G401.6 (cell line): ENCODE measurements at regions not wholly inside any gene's neighbourhood (a gene's known extent, or its start where the extent isn't known, plus 50 kb on each side); places are given as distances from the start of the nearest gene placed in this dataset.
A peak's percentile ranks its signal among the peaks of the same experiment; 100 is the strongest.
"Not testable (repeated sequence)": the region's sequence is repeated elsewhere in the genome, so short reads cannot be mapped to it uniquely, and the experiment has no call there.

Experiments
- FAIRE-seq: peaks from 2 replicates; lab custom pipeline; 2012; peaks lifted over from hg19 to GRCh38; lab: Jason Lieb, UNC

DNA sequence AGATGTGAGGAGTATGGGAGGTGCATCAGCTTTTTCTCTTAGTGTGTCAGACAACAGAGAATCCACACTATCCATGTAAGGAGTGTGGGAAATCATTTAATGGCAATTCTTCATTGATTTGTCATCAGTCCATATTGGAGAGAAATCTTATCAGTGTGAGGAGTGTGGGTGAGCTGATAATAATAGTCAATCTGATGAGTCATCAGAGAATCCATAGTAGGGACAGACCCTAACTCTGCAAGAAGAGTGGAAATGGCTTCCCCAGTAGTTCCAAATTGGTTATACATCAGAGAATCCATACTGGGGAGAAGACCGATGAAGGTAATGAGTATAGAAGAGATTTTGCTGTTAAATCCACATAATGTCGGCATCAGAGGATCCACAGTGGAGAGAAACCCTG is 150.5 kb upstream of the THUMPD2 start:
- no peak for FAIRE-seq

DNA sequence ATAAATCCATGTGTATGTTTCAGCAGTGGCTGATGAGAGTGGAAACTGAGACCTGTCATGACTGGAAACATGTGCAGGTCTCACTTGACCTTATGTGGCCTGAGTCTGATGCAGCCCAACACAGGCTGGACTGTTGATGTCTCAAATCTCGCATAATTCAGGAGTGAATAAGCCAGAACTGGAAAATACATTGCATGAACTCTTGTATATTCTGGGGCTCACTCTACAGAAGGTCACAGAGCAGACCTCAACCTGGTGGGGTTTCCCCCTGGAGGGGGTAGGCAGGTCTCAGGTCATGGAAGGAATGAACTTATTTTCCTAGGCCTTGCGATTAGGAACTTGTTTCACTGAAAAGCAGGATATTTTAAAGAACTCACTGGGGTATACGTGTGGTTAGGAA is 146.3 kb upstream of the THUMPD2 start:
- FAIRE-seq, result no peak

DNA sequence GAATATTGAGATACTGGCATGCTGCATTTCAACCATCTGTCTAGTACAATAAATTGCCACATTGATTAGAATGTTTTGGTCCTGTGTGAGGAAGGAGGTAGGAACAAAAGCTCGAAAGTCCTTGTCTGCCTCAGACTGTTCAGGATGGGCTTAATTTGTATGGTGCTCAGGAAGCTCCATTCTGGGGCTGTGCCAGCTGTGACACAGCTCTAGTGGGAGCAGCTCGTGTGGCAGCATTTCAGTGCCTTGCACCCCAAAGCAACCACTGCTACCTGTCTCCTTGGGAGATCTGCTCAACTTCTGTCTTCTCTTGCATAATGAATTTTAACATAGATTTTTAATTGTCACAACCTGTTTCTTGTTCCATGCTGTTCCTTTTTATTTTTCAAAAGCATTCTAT is 144.4 kb upstream of the THUMPD2 start:
- no peak for FAIRE-seq

DNA sequence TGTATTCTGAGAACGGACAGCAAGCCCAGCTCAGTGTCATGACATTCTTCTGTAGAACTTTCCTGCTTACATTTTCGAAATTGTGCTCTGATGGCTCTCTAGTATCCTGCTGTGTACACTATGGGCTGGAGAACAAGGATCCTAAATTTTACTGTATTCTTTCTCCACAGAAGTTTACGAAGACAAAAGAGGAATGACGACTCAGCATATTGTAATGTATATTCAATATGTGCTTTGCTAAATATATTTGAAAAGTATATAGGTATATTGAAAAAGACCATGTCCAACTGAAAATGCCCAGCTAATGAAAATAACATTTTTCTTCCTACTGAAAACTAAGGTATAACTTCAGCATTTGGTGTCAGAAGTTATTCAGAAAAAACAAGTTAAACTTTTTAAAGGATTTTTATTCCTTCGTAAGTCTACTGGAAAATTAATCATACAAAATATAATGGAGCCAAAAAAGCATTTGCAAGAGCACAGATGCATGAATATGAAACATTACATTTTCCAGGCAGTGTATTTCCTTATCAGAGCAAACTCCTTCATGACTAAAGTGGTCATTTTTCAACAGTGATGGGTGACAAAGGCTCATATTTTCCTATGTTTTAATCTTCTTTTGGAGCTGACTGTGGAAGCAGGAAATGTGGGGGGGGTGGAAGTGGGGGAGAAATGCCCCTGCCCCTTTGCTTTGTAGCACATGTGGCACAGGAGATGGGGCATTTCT is 143.8 kb upstream of the THUMPD2 start:
- no peak for FAIRE-seq

DNA sequence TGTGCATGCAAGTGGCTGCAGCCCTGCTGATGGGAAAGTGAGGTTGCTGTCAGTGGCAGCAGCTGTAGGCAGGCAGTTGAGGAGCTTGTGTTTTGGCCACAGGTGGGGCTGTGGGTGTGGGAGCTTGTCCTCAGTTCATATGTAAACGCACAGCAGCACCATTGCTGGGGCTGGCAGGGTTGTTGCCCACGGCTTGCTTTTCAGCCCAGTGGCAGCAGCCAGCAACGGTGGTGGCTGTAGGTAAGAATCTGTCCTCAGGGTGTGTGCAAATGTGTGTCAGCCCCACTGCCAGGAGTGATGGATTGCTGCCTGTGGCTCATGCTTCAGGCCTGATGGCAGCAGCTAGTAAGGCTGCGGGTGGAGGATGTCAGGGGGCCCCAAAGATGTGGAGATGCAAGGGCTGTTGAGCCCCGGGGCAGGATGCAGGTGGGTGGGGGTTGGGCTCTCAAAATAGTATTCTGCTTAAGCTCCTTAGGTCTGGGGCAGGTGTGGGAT is 141.3 kb upstream of the THUMPD2 start:
- FAIRE-seq, result no peak

DNA sequence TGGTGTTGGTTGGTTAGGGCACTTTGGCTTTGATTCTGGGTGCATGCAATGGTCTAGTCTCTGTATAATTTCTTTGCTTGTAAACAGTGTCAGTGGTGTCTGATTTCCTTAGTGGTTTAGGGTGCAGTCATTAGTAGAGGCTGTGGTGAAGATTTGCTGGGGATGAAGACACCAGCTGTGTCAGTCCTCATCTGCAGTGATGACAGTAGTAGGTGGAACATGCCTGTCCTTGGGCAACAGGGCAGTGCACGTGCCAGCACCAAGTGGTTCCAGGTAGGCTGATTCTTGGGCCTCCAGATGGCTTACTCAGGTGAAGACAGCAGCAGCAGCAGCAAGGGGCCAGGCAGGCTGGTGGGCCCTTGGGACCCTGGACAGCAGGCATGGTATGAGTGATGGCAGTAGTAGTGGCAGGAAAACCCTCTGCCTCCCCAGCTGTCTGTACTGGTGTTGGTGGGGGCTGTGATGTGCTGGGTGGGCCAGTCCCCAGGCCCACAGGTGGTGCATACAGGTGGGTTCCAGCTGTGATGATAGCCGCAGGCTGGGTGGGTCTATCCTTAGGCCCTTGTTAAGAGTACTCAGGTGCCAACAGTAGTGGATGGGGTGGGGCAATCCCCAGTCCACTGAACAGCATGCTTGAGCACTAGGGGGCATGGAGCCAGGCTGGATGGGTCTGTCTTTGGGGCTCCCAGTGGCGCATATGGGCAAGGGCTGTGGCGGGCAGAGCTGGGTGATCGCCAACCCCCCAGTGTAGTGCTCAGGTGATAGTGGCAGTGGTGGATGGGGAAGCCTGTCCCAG is 140.7 kb upstream of the THUMPD2 start:
- no peak for FAIRE-seq

DNA sequence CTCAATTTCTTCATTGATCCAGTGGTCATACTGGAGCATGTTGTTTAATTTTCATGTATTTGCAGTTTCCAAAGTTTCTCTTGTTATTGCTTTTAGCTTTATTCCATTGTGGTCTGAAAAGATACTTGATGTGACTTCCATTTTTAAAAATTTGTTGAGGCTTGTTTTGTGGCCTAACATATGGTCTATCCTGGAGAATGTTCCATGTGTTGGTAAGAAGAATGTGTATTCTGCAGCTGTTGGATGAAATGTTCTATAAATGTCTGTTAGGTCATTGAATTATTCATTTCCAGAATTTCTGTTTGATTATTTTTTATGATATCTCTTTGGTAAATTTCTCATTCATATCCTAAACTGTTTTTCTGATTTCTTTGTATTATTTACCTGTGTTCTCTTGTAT is 139.8 kb upstream of the THUMPD2 start:
- FAIRE-seq, result no peak

DNA sequence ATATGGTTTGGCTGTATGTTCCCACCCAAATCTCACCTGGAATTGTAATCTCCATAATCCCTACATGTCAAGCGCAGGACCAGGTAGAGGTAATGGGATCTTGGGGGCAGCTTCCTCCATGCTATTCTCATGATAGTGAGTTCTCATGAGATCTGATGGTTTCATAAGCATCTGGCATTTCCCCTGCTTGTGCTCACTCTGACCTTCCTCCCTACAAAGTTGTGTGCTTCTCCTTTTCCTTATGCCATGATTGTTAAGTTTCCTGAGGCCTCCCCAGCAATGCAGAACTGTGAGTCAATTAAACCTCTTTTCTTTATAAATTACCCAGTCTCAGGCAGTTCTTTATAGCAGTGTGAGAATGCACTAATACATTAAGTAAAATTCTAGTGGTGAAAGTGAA is 138.3 kb upstream of the THUMPD2 start:
- FAIRE-seq, result not testable (repeated sequence)

DNA sequence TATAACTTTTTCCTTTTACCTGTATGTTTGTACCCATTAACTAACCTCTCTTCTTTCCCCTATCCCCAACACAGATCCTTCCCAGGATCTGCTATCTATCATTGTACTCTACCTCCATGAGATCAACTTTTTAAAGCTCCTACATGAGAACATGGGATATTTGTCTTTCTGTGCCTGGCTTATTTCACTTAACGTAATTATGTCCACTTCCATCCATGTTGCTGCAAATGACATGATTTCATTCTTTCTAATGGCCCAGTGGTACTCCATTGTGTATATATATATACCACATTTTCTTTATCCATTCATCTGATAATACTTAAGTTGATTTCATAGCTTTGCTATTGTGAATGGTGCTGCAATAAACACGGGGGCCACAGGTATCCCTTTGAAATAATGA is 135.9 kb upstream of the THUMPD2 start:
- peak; percentile 34 for FAIRE-seq

DNA sequence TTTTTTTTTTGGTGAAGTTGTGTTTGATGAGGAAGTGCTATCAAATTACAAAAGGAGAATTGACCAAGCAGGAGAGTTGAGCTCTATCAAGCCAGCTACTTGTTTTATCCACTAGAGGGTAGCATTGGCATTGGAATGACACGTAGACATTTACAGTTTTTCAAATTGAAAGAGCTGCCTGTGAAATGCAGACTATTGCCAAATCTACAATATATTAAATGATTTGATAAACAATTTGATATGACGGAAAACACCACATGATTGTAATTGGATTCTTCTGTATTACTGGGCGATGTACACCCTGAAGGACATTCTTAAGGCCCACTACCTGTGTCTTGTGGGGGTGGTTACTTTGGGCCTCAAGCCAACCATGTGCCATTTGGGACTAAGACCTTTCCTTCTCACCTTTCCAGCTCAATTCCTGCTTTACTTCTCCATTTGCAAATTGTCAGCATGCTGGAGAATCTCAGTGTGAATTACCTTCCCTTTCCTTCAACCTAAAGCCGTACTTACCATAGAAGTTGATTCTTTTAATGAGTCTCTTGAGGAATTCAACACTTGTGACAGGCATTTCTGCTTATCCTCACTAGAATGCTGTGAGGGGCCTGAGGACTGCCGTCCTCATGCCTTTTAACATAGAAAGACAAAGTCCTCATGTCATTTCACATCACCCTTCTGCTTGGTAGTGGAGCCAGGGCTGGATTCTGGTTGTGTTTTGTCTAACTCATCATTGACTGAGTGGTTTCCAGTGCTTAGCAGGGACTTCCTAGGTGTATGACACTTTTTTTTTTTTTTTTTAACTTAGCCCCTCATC is 134.8 kb upstream of the THUMPD2 start:
- peak; percentile 98 for FAIRE-seq

DNA sequence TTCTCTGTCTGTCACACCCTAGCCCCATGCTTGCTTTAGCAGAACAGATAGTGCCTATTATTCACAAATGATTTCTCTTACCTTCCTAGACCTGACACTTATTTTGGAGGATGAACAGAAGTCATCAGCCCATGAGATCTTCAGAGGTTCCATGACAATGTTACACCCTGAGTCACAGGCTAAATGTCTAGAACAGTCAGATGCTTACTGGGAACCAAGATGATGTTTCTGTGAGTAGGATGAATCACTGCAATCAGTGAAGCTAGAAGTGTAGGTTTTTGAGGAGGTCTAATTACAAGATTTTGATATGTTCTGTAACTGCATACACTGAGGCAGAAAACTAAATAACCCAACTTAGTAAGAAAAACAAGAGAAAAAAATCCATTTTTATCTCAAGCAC is 123.0 kb upstream of the THUMPD2 start:
- FAIRE-seq, result no peak

DNA sequence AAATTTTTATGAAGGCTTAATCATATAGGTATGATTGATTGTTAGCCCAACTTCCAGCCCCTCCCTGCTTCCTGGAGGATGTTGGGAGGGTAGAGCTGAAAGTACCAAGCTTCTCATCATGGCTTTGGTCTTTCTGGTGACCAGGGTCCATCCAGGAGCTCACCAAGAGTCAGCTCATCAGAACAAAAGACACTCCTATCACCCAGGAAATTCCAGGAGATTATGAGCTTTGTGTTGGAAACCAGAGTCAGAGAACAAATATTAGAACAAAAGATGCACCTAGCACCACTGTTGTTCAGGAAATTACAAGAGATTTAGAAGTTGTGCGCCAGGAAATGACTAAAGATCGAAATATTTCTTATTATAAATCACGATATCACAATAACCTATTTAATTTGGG is 119.9 kb upstream of the THUMPD2 start:
- FAIRE-seq, result no peak

DNA sequence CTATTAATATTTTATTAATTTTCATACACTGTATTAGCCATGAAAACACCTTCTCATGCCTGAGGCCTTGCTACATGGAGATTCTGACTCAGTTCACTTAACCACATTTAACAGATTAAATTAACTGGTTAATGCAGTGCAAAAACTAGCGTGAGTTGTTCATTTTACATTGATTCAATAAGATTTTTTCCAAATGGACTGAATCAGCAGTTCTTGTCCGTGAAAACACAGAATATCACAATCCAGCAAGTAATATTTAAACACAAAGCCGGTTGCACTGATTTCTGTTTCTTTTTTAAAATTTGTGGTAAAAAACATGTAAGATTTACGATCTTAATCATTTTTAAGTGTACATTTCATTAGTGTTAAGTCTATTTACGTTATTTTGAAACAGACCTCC is 118.2 kb upstream of the THUMPD2 start:
- no peak for FAIRE-seq

DNA sequence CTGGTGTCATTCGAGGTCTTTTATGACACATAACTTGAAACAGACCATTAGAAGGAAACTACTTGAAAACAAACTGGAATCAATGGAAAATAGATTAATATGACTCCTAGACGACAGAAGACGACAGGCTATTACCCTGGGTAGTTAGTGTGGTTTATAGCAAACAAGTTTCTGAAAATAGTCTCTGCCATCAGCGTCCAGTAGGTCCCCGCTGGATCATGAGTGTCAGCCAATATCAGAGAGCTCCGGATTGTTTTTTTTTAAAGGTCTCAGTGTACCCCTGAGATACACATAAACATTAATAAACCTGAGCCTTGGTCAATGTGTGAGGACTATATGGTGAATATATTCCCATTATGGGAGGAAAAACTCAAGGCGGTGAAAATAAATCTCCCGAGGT is 115.0 kb upstream of the THUMPD2 start:
- FAIRE-seq, result no peak

DNA sequence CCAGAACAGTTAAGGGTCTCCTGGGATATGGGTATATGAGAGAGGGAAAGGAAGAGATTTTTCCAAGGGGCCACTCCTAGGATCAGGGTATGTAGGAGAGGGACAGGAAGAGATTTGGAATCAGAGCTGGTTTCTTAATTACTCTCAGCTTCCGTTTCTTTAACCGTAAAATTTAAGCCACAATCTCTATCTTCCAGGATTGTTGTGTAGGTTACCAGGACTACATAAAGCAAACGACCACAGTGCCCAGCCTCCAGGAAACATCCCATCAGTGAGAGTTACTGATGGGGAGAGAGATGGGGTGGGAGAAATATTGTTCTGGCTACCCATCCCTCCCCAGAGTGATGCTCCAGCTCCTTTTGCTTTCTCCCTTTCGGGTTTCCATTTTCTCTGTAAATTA is 114.6 kb upstream of the THUMPD2 start:
- FAIRE-seq, result no peak

DNA sequence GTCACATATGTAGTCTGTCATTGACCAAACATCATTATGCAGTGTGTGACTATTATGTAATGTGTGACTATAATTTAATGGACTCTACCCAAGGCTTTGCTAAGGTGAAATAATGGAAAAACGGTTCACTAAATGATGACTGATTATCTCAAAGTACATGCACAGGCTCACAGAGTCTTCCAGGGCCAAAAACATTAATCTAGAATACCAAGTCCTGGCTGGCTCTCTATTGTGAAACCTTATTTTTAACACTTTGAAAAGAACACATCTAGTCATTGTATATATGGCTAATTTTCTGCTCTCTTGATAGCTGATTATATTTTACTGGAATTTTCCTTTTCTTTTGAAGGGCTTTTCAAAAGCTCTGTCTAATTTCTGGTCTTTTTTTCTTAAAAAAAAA is 102.9 kb upstream of the THUMPD2 start:
- no peak for FAIRE-seq

DNA sequence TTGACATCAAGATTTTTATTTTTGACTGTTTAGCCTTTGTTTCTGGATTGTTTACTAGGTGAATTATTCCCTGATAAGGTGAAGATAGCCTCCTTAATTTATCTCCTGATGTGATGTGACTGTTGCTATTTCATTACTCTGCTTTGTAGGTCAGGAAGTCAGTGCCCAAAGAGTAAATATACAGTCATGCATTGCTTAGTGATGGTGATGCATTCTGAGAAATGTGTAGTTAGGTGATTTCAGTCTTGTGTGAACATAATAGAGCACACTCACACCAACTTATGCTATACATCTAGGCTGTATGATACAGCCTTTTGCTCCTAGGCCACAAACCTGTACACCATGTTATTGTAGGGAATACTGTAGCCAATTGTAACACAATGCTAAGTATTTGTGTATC is 102.4 kb upstream of the THUMPD2 start:
- no peak for FAIRE-seq

DNA sequence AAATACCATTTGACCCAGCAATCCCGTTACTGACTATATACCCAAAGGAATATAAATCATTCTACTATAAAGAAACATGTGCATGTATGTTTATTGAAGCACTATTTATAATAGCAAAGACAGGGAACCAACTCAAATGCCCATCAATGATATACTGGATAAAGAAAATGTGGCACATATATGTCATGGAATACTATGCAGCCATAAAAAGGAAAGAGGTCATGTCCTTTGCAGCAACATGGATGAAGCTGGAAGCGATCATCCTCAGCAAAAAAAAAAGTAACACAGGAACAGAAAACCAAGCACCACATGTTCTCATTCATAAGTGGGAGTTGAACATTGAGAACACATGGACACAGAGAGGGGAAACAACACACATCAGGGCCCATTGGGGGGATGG is 99.9 kb upstream of the THUMPD2 start:
- FAIRE-seq, result not testable (repeated sequence)

DNA sequence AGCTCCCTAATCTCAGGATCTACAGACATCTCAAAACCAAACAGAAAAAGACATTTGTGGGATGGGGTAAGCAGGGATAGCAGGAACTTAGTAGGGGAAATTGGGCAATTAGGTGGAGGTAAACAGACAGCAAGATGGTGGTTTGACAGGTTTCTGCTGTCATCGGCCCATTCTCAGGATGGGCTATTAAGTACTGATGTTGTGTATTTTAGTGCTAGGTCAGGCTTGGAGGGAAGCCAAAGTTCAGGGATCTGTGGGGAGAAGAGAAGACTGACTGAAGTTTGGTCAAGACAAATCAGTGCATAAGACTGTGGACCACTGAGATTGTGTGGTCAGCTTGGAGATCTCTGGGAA is 96.8 kb upstream of the THUMPD2 start:
- no peak for FAIRE-seq

DNA sequence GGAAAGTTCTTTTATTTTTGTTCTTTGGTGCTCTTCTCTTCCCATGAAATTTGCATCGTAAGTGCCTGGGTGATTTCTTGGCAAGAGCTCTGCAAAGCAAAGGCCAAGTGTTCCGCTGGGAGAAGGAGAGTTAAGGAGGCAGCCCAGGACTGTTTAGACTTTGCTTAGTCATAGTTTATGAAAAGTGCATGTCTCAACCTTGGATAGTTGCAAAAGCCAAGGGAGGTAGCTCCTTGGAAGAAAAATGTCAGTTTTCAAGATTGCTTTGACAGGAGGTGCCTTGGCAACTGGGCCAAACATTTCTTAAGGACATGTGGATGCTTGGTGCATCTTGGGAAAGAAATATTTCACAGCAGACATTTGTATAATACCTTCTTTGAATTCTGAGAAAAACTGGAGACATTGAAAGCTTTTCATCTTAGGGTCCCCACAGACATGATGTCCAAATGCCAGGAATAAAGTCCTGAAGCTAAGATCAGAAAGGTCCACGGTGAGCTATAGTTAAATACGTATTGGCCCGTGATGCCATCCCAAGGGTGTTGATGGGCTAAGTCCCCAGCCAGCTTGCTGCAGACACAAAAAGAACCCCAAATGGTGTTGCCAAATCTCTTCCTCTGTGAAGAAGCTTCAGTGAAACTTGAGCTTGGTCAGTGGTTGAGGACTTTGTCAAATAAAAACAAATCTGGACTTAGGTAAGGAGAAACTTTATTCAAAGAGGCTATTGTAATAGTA is 96.3 kb upstream of the THUMPD2 start:
- FAIRE-seq, result no peak

DNA sequence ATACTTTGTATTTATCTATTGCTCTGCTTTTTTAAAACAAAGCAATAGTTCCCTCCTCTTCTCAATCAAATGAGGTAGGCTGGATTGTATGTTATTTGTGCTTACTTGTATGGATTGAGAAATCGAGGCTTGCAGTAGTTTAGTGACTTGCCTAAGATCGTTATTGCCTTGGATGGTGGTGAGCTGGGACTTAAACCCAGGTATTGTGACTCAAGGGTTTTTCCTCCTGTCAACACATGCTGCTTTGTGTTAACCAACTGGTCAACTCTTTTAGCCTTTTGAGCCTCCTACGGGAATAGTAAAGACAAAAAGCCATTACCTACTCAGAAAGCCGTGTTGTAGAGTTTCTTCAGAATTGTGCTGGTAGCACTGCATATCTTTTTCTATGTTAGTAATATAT is 95.2 kb upstream of the THUMPD2 start:
- FAIRE-seq, result no peak

DNA sequence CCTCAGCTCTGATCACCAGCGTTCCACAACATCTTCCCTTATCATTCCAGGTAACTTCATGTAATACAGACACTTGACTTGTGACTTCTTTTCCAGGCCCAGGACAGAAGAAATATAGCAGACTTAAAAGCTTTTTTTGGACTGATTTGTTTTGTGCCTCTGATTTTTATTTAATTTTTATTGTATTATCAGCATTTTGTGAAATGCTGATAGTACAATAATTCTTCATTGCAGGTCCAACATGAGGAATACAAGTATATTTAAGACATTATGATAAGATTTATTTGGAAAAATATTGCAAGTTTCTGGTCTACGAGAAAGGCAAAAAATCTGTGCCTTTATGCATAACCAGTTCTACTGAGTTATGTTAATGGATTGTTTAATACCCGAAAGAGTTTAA is 94.5 kb upstream of the THUMPD2 start:
- no peak for FAIRE-seq
